DOHH2 (cell line): ENCODE measurements at regions not wholly inside any gene's neighbourhood (a gene's known extent, or its start where the extent isn't known, plus 50 kb on each side); places are given as distances from the start of the nearest gene placed in this dataset.

ENCODE experiments used
- H3F3A ChIP-seq: fragments of 200-600 bp; sonication (generic), shearing (Covaris generic); 2 replicates; pipeline ENCODE4 v1.6.0; 2016; ENCODE audit warnings: antibody characterized with exemption, mild to moderate bottlenecking; ENCODE audit not compliant: control insufficient read depth, insufficient read depth
- H3K27ac ChIP-seq: fragments of 200-600 bp; sonication (generic); 2 replicates; pipeline ENCODE4 v1.5.1; 2014; ENCODE audit warnings: low read depth, mild to moderate bottlenecking, low read length, moderate library complexity
- H3K27me3 ChIP-seq: fragments of 200-600 bp; sonication (generic); 2 replicates; pipeline ENCODE4 v1.6.1; 2014; ENCODE audit warnings: mild to moderate bottlenecking, low read length, mixed read lengths; ENCODE audit not compliant: control insufficient read depth
- H3K36me3 ChIP-seq: fragments of 200-600 bp; sonication (generic); 2 replicates; pipeline ENCODE4 v1.6.1; 2014; ENCODE audit warnings: mild to moderate bottlenecking, low read length, moderate library complexity, mixed read lengths; ENCODE audit not compliant: control insufficient read depth
- H3K4me1 ChIP-seq: fragments of 200-600 bp; sonication (generic); 2 replicates; pipeline ENCODE4 v1.6.1; 2014; ENCODE audit warnings: mild to moderate bottlenecking, low read length, mixed read lengths; ENCODE audit not compliant: control insufficient read depth
- H3K4me2 ChIP-seq: fragments of 200-600 bp; sonication (generic); 2 replicates; pipeline ENCODE4 v1.6.0; 2014; ENCODE audit warnings: mild to moderate bottlenecking, low read length, moderate library complexity
- H3K4me3 ChIP-seq: fragments of 200-600 bp; sonication (generic); 2 replicates; pipeline ENCODE4 v1.5.1; 2014; ENCODE audit warnings: mild to moderate bottlenecking, low read length, mixed read lengths
- H3K79me2 ChIP-seq: fragments of 200-600 bp; sonication (generic); 2 replicates; pipeline ENCODE4 v1.6.1; 2014; ENCODE audit warnings: mild to moderate bottlenecking, low read length, mixed read lengths; ENCODE audit not compliant: control insufficient read depth
- H3K9me2 ChIP-seq: fragments of 200-600 bp; sonication (generic); replicated peaks from 2 replicates; pipeline ENCODE4 v1.6.1; 2014; ENCODE audit warnings: mild to moderate bottlenecking, low read length, mixed read lengths; ENCODE audit not compliant: control insufficient read depth
- H3K9me3 ChIP-seq: fragments of 200-600 bp; sonication (generic); 2 replicates; pipeline ENCODE4 v1.6.1; 2014; ENCODE audit warnings: antibody characterized with exemption, low read length, mixed read lengths; ENCODE audit not compliant: control insufficient read depth, insufficient read depth
- H4K20me1 ChIP-seq: fragments of 200-600 bp; sonication (generic); 2 replicates; pipeline ENCODE4 v1.6.0; 2014; ENCODE audit warnings: low read depth, mild to moderate bottlenecking, antibody characterized with exemption, low read length, moderate library complexity; ENCODE audit not compliant: control insufficient read depth, insufficient read depth
- EZH2phosphoT487 ChIP-seq: fragments of 200-600 bp; sonication (generic); IDR thresholded peaks from 2 replicates; pipeline ENCODE4 v1.6.1; 2017; ENCODE audit warnings: borderline replicate concordance, mild to moderate bottlenecking, antibody characterized with exemption, low read length, moderate library complexity, mixed read lengths
- TF ChIP-seq, protein P1 (sequence below): fragments of 200-600 bp; sonication (generic); IDR thresholded peaks from one replicate; pipeline ENCODE4 v1.5.1; 2014; ENCODE audit warnings: antibody characterized with exemption, mild to moderate bottlenecking, low read depth, low read length; ENCODE audit not compliant: poor library complexity, severe bottlenecking

DNA sequence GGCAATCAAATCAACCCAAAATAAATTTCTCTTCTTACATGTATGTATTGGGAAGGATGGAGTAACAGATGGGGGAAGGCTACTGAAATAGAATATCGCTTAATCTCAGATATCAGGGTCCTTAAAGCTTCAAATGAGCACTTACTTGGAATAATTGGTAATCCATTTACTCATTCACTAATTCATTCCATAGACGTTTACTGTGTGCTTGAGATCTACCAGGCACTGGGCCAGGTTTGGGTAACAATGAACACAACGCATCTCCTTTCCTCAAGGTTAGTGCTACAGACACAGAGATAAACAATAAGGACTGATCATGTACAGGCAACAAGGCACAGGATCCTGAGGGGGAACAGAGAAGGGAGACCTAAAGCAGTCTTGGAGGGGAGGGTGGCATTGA lies 54.4 kb upstream of the KRR1 start:
- Histone ChIP-seq H3K27me3 (no peaks in the 10 kb centered on the region), H3F3A (no peaks in the 10 kb centered on the region), H3K36me3 (no peaks in the 10 kb centered on the region), H3K4me1 (no peaks in the 10 kb centered on the region), H3K4me3 (no peak overlapping the region), H3K9me3 (no peaks in the 10 kb centered on the region; the same call in 1 of the 2 replicates), H4K20me1 (no peaks in the 10 kb centered on the region), H3K4me2 (no peak overlapping the region), H3K27ac (no peak overlapping the region), H3K79me2 (no peaks in the 10 kb centered on the region), H3K9me2 (no peaks in the 10 kb centered on the region)
- TF ChIP-seq, protein P1, sequence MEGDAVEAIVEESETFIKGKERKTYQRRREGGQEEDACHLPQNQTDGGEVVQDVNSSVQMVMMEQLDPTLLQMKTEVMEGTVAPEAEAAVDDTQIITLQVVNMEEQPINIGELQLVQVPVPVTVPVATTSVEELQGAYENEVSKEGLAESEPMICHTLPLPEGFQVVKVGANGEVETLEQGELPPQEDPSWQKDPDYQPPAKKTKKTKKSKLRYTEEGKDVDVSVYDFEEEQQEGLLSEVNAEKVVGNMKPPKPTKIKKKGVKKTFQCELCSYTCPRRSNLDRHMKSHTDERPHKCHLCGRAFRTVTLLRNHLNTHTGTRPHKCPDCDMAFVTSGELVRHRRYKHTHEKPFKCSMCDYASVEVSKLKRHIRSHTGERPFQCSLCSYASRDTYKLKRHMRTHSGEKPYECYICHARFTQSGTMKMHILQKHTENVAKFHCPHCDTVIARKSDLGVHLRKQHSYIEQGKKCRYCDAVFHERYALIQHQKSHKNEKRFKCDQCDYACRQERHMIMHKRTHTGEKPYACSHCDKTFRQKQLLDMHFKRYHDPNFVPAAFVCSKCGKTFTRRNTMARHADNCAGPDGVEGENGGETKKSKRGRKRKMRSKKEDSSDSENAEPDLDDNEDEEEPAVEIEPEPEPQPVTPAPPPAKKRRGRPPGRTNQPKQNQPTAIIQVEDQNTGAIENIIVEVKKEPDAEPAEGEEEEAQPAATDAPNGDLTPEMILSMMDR = no peak
- TF ChIP-seq EZH2phosphoT487 = no peak

- H3K4me1 ChIP-seq = no peaks in the 10 kb centered on the region
- no peak overlapping the region for H3K4me2 ChIP-seq
- H3K4me3 ChIP-seq = no peak overlapping the region
- no peak overlapping the region for H3K27ac ChIP-seq
- H3K79me2 ChIP-seq = no peaks in the 10 kb centered on the region
- no peaks in the 10 kb centered on the region for H3K27me3 ChIP-seq
- no peaks in the 10 kb centered on the region; the same call in 1 of the 2 replicates for H3K9me3 ChIP-seq
- no peaks in the 10 kb centered on the region for H3K36me3 ChIP-seq
- H3F3A ChIP-seq = no peaks in the 10 kb centered on the region
- no peaks in the 10 kb centered on the region for H3K9me2 ChIP-seq
- H4K20me1 ChIP-seq = no peaks in the 10 kb centered on the region
- no peak for TF ChIP-seq EZH2phosphoT487
- TF ChIP-seq, protein P1 = no peak
These were observed 53.4 kb upstream of the KRR1 start for GRCh38 chr12:75564852-75565251.

GRCh38 chr12:75564398-75564797 lies 53.0 kb upstream of the KRR1 start:
- TF ChIP-seq, protein P1 = no peak
- no peak for TF ChIP-seq EZH2phosphoT487
- Histone ChIP-seq H3K4me1 (no peaks in the 10 kb centered on the region), H3K9me3 (no peaks in the 10 kb centered on the region; the same call in 1 of the 2 replicates), H3K4me3 (no peak overlapping the region), H3K4me2 (no peak overlapping the region), H4K20me1 (no peaks in the 10 kb centered on the region), H3F3A (no peaks in the 10 kb centered on the region), H3K27ac (no peak overlapping the region), H3K27me3 (no peaks in the 10 kb centered on the region), H3K79me2 (no peaks in the 10 kb centered on the region), H3K36me3 (no peaks in the 10 kb centered on the region), H3K9me2 (no peaks in the 10 kb centered on the region)

- H3K4me2 ChIP-seq = no peak overlapping the region
- TF ChIP-seq, protein P1 = no peak
- TF ChIP-seq EZH2phosphoT487 = no peak
- no peaks in the 10 kb centered on the region for H3K36me3 ChIP-seq
These were observed 51.9 kb upstream of the KRR1 start for GRCh38 chr12:75563351-75563750.

More at GRCh38 chr12:75563351-75563750, 51.9 kb upstream of the KRR1 start:
- Histone ChIP-seq H3K9me3 (no peaks in the 10 kb centered on the region; the same call in 1 of the 2 replicates), H3K9me2 (no peaks in the 10 kb centered on the region), H3K27ac (no peak overlapping the region), H3K27me3 (peaks cover 6% of the 10 kb centered on the region; the same call in 1 of the 2 replicates), H3K4me1 (no peaks in the 10 kb centered on the region), H3K4me3 (no peak overlapping the region), H3F3A (no peaks in the 10 kb centered on the region), H3K79me2 (no peaks in the 10 kb centered on the region), H4K20me1 (no peaks in the 10 kb centered on the region)
